ENCODE measurements at regions not wholly inside any gene's neighbourhood (a gene's known extent, or its start where the extent isn't known, plus 50 kb on each side); places are given as distances from the start of the nearest gene placed in this dataset.

GRCh38 chr6:19754686-19755085, 82.5 kb upstream of the ID4 start:
- Histone ChIP-seq H4K20me1 (replicated peaks in 1 of 2; ENCODE audit: control insufficient read depth in 1 of 2, insufficient read depth in 2 of 2, low read length in 2 of 2) (no peaks in the 10 kb centered on the region), H4K91ac (replicated peaks; ENCODE audit: insufficient read length, low read length) (no peak overlapping the region), H2AFZ (ENCODE audit: low read length) (no peak overlapping the region), H3K23me2 (ENCODE audit: low read depth, low read length) (no peaks in the 10 kb centered on the region; the same call in 1 of the 2 replicates), H2AK5ac (ENCODE audit: low read depth, low read length) (no peak overlapping the region), H3K18ac (ENCODE audit: extremely low read depth, low read length) (no peak overlapping the region), H2BK20ac (ENCODE audit: low read length) (no peak overlapping the region), H4K8ac (ENCODE audit: extremely low read depth, insufficient read depth, low read length) (no peak overlapping the region), H2BK5ac (ENCODE audit: low read depth, low read length) (no peak overlapping the region), H3K14ac (ENCODE audit: insufficient read length) (no peak overlapping the region), H3K27ac (ENCODE audit: low read depth, low read length) (no peak overlapping the region), H3K56ac (replicated peaks; ENCODE audit: insufficient read length, low read depth, low read length) (no peak overlapping the region), H3K36me3 (ENCODE audit: control insufficient read depth in 2 of 4, insufficient read depth in 4 of 4, low read length in 3 of 4) (no peaks in the 10 kb centered on the region), H2BK12ac (ENCODE audit: low read depth, low read length) (no peak overlapping the region), H3K4me2 (ENCODE audit: insufficient read depth in 1 of 2, low read depth in 2 of 2, low read length in 2 of 2) (no peak overlapping the region), H3K4me1 (replicated peaks in 1 of 4; ENCODE audit: control insufficient read depth in 3 of 4, insufficient read depth in 4 of 4, low read length in 3 of 4) (no peaks in the 10 kb centered on the region), H3K79me1 (ENCODE audit: low read depth, low read length) (no peaks in the 10 kb centered on the region), H3K23ac (ENCODE audit: insufficient read length) (no peak overlapping the region), H3K9me3 (ENCODE audit: insufficient read depth in 2 of 2, low read depth in 1 of 2, low read length in 1 of 2) (no peaks in the 10 kb centered on the region), H4K5ac (ENCODE audit: insufficient read length, low read depth, low read length) (no peak overlapping the region), H3K4ac (replicated peaks; ENCODE audit: insufficient read length, low read depth, low read length) (no peak overlapping the region), H3K79me2 (ENCODE audit: control insufficient read depth in 1 of 2, insufficient read depth in 2 of 2, low read length in 2 of 2) (no peaks in the 10 kb centered on the region), H2BK15ac (ENCODE audit: low read length) (no peak overlapping the region), H3K9ac (replicated peaks in 1 of 4; ENCODE audit: extremely low read depth in 1 of 4, low read depth in 3 of 4, low read length in 3 of 4) (no peak overlapping the region), H3K27me3 (replicated peaks in 1 of 4; ENCODE audit: control insufficient read depth in 3 of 4, extremely low read depth in 1 of 4, insufficient read depth in 3 of 4, low read length in 3 of 4) (no peaks in the 10 kb centered on the region), H3K4me3 (ENCODE audit: extremely low read depth in 1 of 4, insufficient read depth in 2 of 4, low read depth in 3 of 4, low read length in 4 of 4) (no peak overlapping the region), H2BK120ac (replicated peaks; ENCODE audit: low read depth, low read length) (no peak overlapping the region)
- TF ChIP-seq SIN3A (conservative IDR thresholded peaks at IDR 0.05 in 1 of 2, IDR thresholded peaks at IDR 0.05 in 1 of 2; ENCODE audit: low read depth in 1 of 2, low read length in 2 of 2) (no peak), KDM4A (IDR thresholded peaks at IDR 0.05; ENCODE audit: low read depth, low read length, severe bottlenecking) (no peak), USF2 (IDR thresholded peaks at IDR 0.05; ENCODE audit: low read length) (no peak), SP4 (IDR thresholded peaks at IDR 0.05; ENCODE audit: low read length) (no peak), SIRT6 (IDR thresholded peaks at IDR 0.05; ENCODE audit: low read length) (no peak), MAFK (IDR thresholded peaks at IDR 0.05; ENCODE audit: low read depth, low read length) (no peak), SRF (IDR thresholded peaks at IDR 0.05; ENCODE audit: low read depth, low read length) (no peak), RBBP5 (IDR thresholded peaks at IDR 0.05; ENCODE audit: borderline replicate concordance, low read depth, low read length) (no peak), FOSL1 (IDR thresholded peaks at IDR 0.05; ENCODE audit: insufficient read depth, low read depth, low read length) (no peak)
- DNase-seq (ENCODE audit: low read depth in 1 of 2, low spot score in 2 of 2), result no peak
- POLR2A ChIA-PET (ENCODE audit: partially characterized antibody), result no interaction called here
- CTCF ChIA-PET (ENCODE audit: partially characterized antibody), result interaction anchor here (1.3 kb wide), 1 partner anchor 28 kb away, joined by 3 read pairs; no protein-coding TSS in a partner anchor
- no peak for FAIRE-seq
- 96% methylated on average over 2 of the region's 2 CpGs; no CpG with 5 or more reads in 1 of the 2 experiments for WGBS, 2 experiments (ENCODE audit: extremely low coverage in 1 of 2, insufficient coverage in 1 of 2, insufficient read length in 1 of 2, insufficient replicate concordance in 2 of 2, low coverage in 1 of 2, low lambda C conversion rate in 2 of 2, missing lambda C conversion rate in 1 of 2)

Measured in H1 (cell line).